Osteoblast (primary cell): ENCODE measurements at regions not wholly inside any gene's neighbourhood (a gene's known extent, or its start where the extent isn't known, plus 50 kb on each side); places are given as distances from the start of the nearest gene placed in this dataset.

Experiments used
- DNase-seq: peaks from one replicate; pipeline ENCODE4 v3.0.0; 2011; ENCODE audit warnings: low spot score, mixed read lengths; ENCODE audit not compliant: insufficient read length; ENCODE audit errors: missing footprints
- H2AFZ ChIP-seq: 2 replicates; pipeline ENCODE4 v1.6.0; 2011; ENCODE audit warnings: mild to moderate bottlenecking, low read length
- H3K27ac ChIP-seq: 2 replicates; pipeline ENCODE4 v1.5.1; 2011; ENCODE audit warnings: mild to moderate bottlenecking, low read depth, low read length, moderate library complexity
- H3K27me3 ChIP-seq: 2 replicates; pipeline ENCODE4 v1.6.0; 2012; ENCODE audit warnings: mild to moderate bottlenecking, control low read depth, inconsistent platforms, low read length, moderate library complexity; ENCODE audit not compliant: insufficient read depth
- H3K36me3 ChIP-seq: 2 replicates; pipeline ENCODE4 v1.5.1; 2011; ENCODE audit warnings: mild to moderate bottlenecking, low read length, control low read depth, moderate library complexity; ENCODE audit not compliant: insufficient read depth
- H3K4me1 ChIP-seq: 2 replicates; pipeline ENCODE4 v1.5.1; 2011; ENCODE audit warnings: mild to moderate bottlenecking, low read length, control low read depth, moderate library complexity; ENCODE audit not compliant: insufficient read depth
- H3K4me2 ChIP-seq: 2 replicates; pipeline ENCODE4 v1.6.0; 2011; ENCODE audit warnings: mild to moderate bottlenecking, low read length; ENCODE audit not compliant: insufficient read depth
- H3K4me3 ChIP-seq: fragments of 200-600 bp; sonication (generic); 3 replicates; pipeline ENCODE4 v1.5.1; 2012; ENCODE audit warnings: mild to moderate bottlenecking, low read length, inconsistent platforms; ENCODE audit not compliant: insufficient read depth
- H3K79me2 ChIP-seq: 2 replicates; pipeline ENCODE4 v1.6.0; 2012; ENCODE audit warnings: mild to moderate bottlenecking, low read length, control low read depth, inconsistent platforms; ENCODE audit not compliant: insufficient read depth
- H3K9me3 ChIP-seq: 2 replicates; pipeline ENCODE4 v1.5.1; 2011; ENCODE audit warnings: low read depth, low read length, control low read depth
- H4K20me1 ChIP-seq: 2 replicates; pipeline ENCODE4 v1.6.0; 2012; ENCODE audit warnings: mild to moderate bottlenecking, low read length, control low read depth; ENCODE audit not compliant: insufficient read depth
- CTCF ChIP-seq: IDR thresholded peaks from 2 replicates; pipeline ENCODE4 v1.5.1; 2011; ENCODE audit warnings: mild to moderate bottlenecking, low read depth, low read length, moderate library complexity; ENCODE audit errors: extremely low read depth

GRCh38 chr13:47218611-47219010 lies 321.8 kb upstream of the HTR2A start:
- Histone ChIP-seq H3K27me3 (no peaks in the 10 kb centered on the region), H3K27ac (no peak overlapping the region), H3K4me1 (peaks cover 12% of the 10 kb centered on the region), H3K79me2 (no peaks in the 10 kb centered on the region), H3K4me3 (no peak overlapping the region), H3K4me2 (no peak overlapping the region), H3K9me3 (no peaks in the 10 kb centered on the region), H2AFZ (no peak overlapping the region), H3K36me3 (no peaks in the 10 kb centered on the region), H4K20me1 (no peaks in the 10 kb centered on the region)
- TF ChIP-seq CTCF: no peak
- DNase-seq: no peak

GRCh38 chr13:47216176-47216822 lies 319.4 kb upstream of the HTR2A start:
- H3K27ac ChIP-seq: peak overlapping the region; percentile 33
- H4K20me1 ChIP-seq: no peaks in the 10 kb centered on the region
- H2AFZ ChIP-seq: no peak overlapping the region
- H3K27me3 ChIP-seq: no peaks in the 10 kb centered on the region
- peak overlapping the region; percentile 33 for H3K4me2 ChIP-seq
- no peaks in the 10 kb centered on the region for H3K36me3 ChIP-seq
- no peak for TF ChIP-seq CTCF
- H3K4me1 ChIP-seq: peaks cover 12% of the 10 kb centered on the region
- DNase-seq: no peak
- H3K79me2 ChIP-seq: no peaks in the 10 kb centered on the region
- H3K4me3 ChIP-seq: no peak overlapping the region
- H3K9me3 ChIP-seq: no peaks in the 10 kb centered on the region

- Histone ChIP-seq H4K20me1 (no peaks in the 10 kb centered on the region), H3K79me2 (no peaks in the 10 kb centered on the region), H3K27me3 (no peaks in the 10 kb centered on the region), H3K4me3 (no peak overlapping the region), H3K9me3 (no peaks in the 10 kb centered on the region), H3K4me2 (peak overlapping the region; percentile 33), H3K36me3 (no peaks in the 10 kb centered on the region), H3K27ac (peak overlapping the region; percentile 33), H2AFZ (no peak overlapping the region), H3K4me1 (peaks cover 12% of the 10 kb centered on the region)
- DNase-seq: peak; percentile 22
- TF ChIP-seq CTCF: no peak
Measured at GRCh38 chr13:47215736-47216135, 318.9 kb upstream of the HTR2A start.

GRCh38 chr13:47213047-47213446 lies 316.2 kb upstream of the HTR2A start:
- Histone ChIP-seq H3K27me3 (no peaks in the 10 kb centered on the region), H3K36me3 (no peaks in the 10 kb centered on the region), H3K4me1 (peaks cover 12% of the 10 kb centered on the region), H3K9me3 (no peaks in the 10 kb centered on the region), H3K4me3 (no peak overlapping the region), H4K20me1 (no peaks in the 10 kb centered on the region), H3K27ac (no peak overlapping the region), H2AFZ (no peak overlapping the region), H3K79me2 (no peaks in the 10 kb centered on the region), H3K4me2 (no peak overlapping the region)
- DNase-seq: no peak
- TF ChIP-seq CTCF: no peak
